ENCODE measurements at regions not wholly inside any gene's neighbourhood (a gene's known extent, or its start where the extent isn't known, plus 50 kb on each side); places are given as distances from the start of the nearest gene placed in this dataset.

DNA sequence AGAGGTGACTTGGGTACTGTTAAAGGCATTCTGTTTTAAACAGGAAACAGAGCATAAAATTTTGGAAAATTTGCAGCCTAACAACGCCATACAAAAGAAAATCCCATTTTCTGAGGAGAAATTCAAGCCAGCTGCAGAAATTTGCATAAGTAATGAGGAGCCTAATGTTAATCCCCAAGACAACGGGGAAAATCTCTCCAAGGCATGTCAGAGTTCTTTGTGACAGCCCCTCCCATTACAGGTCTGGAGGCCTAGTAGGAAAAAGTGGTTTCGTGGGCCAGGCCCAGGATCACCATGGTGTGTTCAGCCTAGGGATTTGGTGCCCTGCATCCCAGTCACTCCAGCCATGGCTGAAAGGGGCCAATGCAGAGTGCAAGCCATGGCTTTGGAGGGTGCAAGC lies 1333.1 kb upstream of the TENM4 start:
- Histone ChIP-seq H3K36me3 (no peaks in the 10 kb centered on the region), H3K4me3 (no peak overlapping the region), H3K27me3 (no peaks in the 10 kb centered on the region), H3K27ac (no peak overlapping the region), H3K9me3 (no peaks in the 10 kb centered on the region), H3K4me1 (peaks cover 0 to 3% (median 0%) of the 10 kb centered on the region in 4 donors)
- DNase-seq (no peak), ATAC-seq (ENCODE audit: low FRiP score in 2 of 2) (no peak)
- WGBS, 2 donors = 67 to 84% methylated on average over 3 of the region's 3 CpGs
- TF ChIP-seq POLR2A (IDR thresholded peaks at IDR 0.05) (no peak), EP300 (IDR thresholded peaks at IDR 0.05) (no peak), POLR2AphosphoS5 (IDR thresholded peaks at IDR 0.05) (no peak)
- TF ChIP-seq, protein P1, sequence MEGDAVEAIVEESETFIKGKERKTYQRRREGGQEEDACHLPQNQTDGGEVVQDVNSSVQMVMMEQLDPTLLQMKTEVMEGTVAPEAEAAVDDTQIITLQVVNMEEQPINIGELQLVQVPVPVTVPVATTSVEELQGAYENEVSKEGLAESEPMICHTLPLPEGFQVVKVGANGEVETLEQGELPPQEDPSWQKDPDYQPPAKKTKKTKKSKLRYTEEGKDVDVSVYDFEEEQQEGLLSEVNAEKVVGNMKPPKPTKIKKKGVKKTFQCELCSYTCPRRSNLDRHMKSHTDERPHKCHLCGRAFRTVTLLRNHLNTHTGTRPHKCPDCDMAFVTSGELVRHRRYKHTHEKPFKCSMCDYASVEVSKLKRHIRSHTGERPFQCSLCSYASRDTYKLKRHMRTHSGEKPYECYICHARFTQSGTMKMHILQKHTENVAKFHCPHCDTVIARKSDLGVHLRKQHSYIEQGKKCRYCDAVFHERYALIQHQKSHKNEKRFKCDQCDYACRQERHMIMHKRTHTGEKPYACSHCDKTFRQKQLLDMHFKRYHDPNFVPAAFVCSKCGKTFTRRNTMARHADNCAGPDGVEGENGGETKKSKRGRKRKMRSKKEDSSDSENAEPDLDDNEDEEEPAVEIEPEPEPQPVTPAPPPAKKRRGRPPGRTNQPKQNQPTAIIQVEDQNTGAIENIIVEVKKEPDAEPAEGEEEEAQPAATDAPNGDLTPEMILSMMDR (IDR thresholded peaks at IDR 0.05) = no peak

DNA sequence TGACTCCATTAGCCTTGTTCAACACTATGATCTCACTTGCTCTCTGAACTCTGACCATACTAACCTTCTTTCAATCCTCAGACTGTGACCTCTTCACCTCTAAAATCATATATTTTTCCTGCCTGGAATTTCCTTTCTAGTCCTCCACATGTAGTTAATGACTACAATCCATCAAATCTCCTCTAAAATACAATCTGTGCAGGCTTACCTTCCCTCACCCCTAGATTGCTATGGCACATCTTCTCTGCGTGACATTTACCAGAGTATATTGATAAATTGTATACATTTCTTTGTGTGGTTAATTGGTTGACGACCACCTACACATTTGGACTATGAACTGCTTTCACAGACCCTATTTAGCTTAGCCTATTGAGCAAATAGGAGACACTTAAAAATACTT lies 1330.2 kb upstream of the TENM4 start:
- no peak overlapping the region for H3K27ac ChIP-seq
- TF ChIP-seq POLR2A (IDR thresholded peaks at IDR 0.05) = no peak
- TF ChIP-seq, protein P1 (IDR thresholded peaks at IDR 0.05) = no peak
- no peak for TF ChIP-seq POLR2AphosphoS5 (IDR thresholded peaks at IDR 0.05)
- no peak for TF ChIP-seq EP300 (IDR thresholded peaks at IDR 0.05)
- WGBS, 2 donors = 75 to 85% methylated on average over 2 of the region's 2 CpGs
- ATAC-seq (ENCODE audit: low FRiP score in 2 of 2) (no peak), DNase-seq (no peak)
- no peaks in the 10 kb centered on the region for H3K27me3 ChIP-seq
- no peaks in the 10 kb centered on the region for H3K4me1 ChIP-seq
- no peaks in the 10 kb centered on the region for H3K36me3 ChIP-seq
- no peak overlapping the region for H3K4me3 ChIP-seq
- no peaks in the 10 kb centered on the region for H3K9me3 ChIP-seq

DNA sequence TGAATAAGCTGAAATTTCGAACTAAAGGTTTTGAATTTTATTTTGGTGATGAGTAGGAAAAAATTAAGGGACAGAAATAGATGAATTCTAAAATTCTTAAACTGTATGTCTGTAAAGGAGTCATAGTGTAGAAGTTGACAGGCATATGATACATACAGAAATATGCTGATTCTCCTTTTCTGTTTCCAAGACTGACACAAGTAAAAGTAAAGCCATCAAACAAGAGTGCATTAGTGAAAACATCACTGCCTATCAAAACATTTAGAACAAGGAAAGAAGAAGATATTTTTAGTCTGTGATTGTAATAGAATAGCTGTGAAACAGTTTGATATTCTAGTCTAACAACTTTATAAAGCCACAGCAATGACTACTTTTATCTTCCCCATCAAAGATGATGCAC lies 1318.0 kb upstream of the TENM4 start:
- no peaks in the 10 kb centered on the region for H3K9me3 ChIP-seq
- H3K27me3 ChIP-seq = no peaks in the 10 kb centered on the region
- 68% methylated on average over 1 of the region's 1 CpG for WGBS, 2 donors
- H3K4me1 ChIP-seq = no peaks in the 10 kb centered on the region
- TF ChIP-seq EP300 (IDR thresholded peaks at IDR 0.05) (no peak), POLR2A (IDR thresholded peaks at IDR 0.05) (no peak), POLR2AphosphoS5 (IDR thresholded peaks at IDR 0.05) (no peak)
- TF ChIP-seq, protein P1 (IDR thresholded peaks at IDR 0.05) = no peak
- H3K27ac ChIP-seq = no peak overlapping the region
- H3K36me3 ChIP-seq = no peaks in the 10 kb centered on the region
- H3K4me3 ChIP-seq = no peak overlapping the region
- DNase-seq (no peak), ATAC-seq (ENCODE audit: low FRiP score in 2 of 2) (no peak)

DNA sequence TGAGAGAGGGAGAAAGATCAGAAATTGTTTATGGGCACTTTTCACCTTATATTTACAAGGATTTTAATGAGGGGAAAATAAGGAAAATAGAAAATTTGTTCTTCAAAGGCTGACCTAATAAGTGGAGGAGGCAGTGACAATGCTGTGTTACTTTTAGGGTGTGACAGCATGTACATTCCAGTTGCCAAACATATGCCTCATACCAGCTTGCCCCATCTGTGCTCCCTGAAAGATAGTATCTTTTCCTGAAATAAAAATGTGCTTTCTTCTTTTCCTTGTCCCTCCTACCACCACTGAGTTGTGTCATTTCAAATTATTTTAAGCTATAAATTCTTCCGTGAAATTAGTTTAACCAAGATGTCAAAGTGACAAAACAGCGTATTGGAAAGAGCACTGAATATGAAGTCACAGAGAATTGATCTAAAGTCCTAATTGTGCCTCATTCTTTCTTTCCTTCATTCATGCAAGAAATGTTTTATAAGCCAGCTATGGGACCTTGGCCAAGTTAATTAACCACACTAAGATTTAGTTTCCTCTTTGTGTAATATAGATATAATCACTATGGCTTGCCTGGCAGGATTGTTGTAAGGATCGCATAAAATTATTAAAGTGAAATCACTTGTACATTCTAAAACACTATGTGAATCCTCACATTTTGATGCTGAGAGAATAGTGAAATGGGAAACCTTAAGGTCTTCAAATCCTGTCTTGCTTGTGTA lies 1307.5 kb upstream of the TENM4 start:
- H3K27ac ChIP-seq = no peak overlapping the region
- ATAC-seq (ENCODE audit: low FRiP score in 2 of 2) = no peak

More for the DNA sequence above, 1307.5 kb upstream of the TENM4 start:
- TF ChIP-seq POLR2AphosphoS5 (IDR thresholded peaks at IDR 0.05) (no peak), POLR2A (IDR thresholded peaks at IDR 0.05) (no peak), EP300 (IDR thresholded peaks at IDR 0.05) (no peak)
- TF ChIP-seq, protein P1 (IDR thresholded peaks at IDR 0.05) = no peak
- Histone ChIP-seq H3K27me3 (no peaks in the 10 kb centered on the region), H3K4me1 (no peaks in the 10 kb centered on the region), H3K36me3 (no peaks in the 10 kb centered on the region), H3K9me3 (no peaks in the 10 kb centered on the region), H3K4me3 (no peak overlapping the region)
- no peak for DNase-seq
- 78 to 86% methylated on average over 3 of the region's 3 CpGs for WGBS, 2 donors
